CD4-positive, alpha-beta T cell treated with Interleukin-6 at 100 ng/mL for 8 hours (primary cell): ENCODE measurements at regions not wholly inside any gene's neighbourhood (a gene's known extent, or its start where the extent isn't known, plus 50 kb on each side); places are given as distances from the start of the nearest gene placed in this dataset.
"Not testable (repeated sequence)": the region's sequence is repeated elsewhere in the genome, so short reads cannot be mapped to it uniquely, and the experiment has no call there.

ENCODE experiments used
- DNase-seq: peaks from one replicate; pipeline ENCODE4 v3.0.0-alpha.2; 2020; ENCODE audit warnings: mixed read lengths, low spot score

- no peak for DNase-seq
Measured at GRCh38 chr2:204362581-204362980, 182.7 kb upstream of the PARD3B start.

- DNase-seq, result no peak
Measured at GRCh38 chr2:204363513-204363912, 181.8 kb upstream of the PARD3B start.

GRCh38 chr2:204364860-204365535, 180.3 kb upstream of the PARD3B start:
- DNase-seq, result no peak

GRCh38 chr2:204365811-204366210, 179.5 kb upstream of the PARD3B start:
- no peak for DNase-seq

GRCh38 chr2:204367466-204367865, 177.8 kb upstream of the PARD3B start:
- no peak for DNase-seq

- no peak for DNase-seq
Measured at GRCh38 chr2:204370172-204370718, 175.0 kb upstream of the PARD3B start.

GRCh38 chr2:204373942-204374341, 171.3 kb upstream of the PARD3B start:
- no peak for DNase-seq

GRCh38 chr2:204380141-204380881, 165.0 kb upstream of the PARD3B start:
- DNase-seq, result no peak

GRCh38 chr2:204386668-204387067, 158.6 kb upstream of the PARD3B start:
- DNase-seq, result no peak

- DNase-seq, result no peak
Measured at GRCh38 chr2:204389120-204389519, 156.2 kb upstream of the PARD3B start.

GRCh38 chr2:204389856-204390255, 155.4 kb upstream of the PARD3B start:
- DNase-seq, result no peak

- no peak for DNase-seq
Measured at GRCh38 chr2:204395539-204395938, 149.7 kb upstream of the PARD3B start.

GRCh38 chr2:204401114-204401513, 144.2 kb upstream of the PARD3B start:
- no peak for DNase-seq

GRCh38 chr2:204407204-204408014, 137.9 kb upstream of the PARD3B start:
- DNase-seq, result no peak

- DNase-seq, result not testable (repeated sequence)
Measured at GRCh38 chr2:204412782-204413181, 132.5 kb upstream of the PARD3B start.

- no peak for DNase-seq
Measured at GRCh38 chr2:204415406-204416181, 129.7 kb upstream of the PARD3B start.

GRCh38 chr2:204416236-204416635, 129.0 kb upstream of the PARD3B start:
- no peak for DNase-seq

GRCh38 chr2:204425821-204426220, 119.5 kb upstream of the PARD3B start:
- no peak for DNase-seq

- no peak for DNase-seq
Measured at GRCh38 chr2:204428675-204429074, 116.6 kb upstream of the PARD3B start.

- no peak for DNase-seq
Measured at GRCh38 chr2:204431529-204431928, 113.7 kb upstream of the PARD3B start.

GRCh38 chr2:204432196-204432595, 113.1 kb upstream of the PARD3B start:
- no peak for DNase-seq
